GM19467 (cell line): ENCODE measurements at regions not wholly inside any gene's neighbourhood (a gene's known extent, or its start where the extent isn't known, plus 50 kb on each side); places are given as distances from the start of the nearest gene placed in this dataset.
A peak's percentile ranks its signal among the peaks of the same experiment; 100 is the strongest.

Experiments used
- ATAC-seq: cut with Tn5 transposase; IDR thresholded peaks from one replicate; pipeline ENCODE4 v1.9.1; 2021; ENCODE audit warnings: mild to moderate bottlenecking, moderate library complexity; ENCODE audit not compliant: unreplicated experiment

- ATAC-seq: no peak
Observed at GRCh38 chr22:22743128-22743760, 98.8 kb downstream of the GGTLC2 start.

- ATAC-seq: no peak
Observed at GRCh38 chr22:22744412-22745224, 100.2 kb downstream of the GGTLC2 start.

- ATAC-seq: no peak
Observed at GRCh38 chr22:22745225-22746060, 101.0 kb downstream of the GGTLC2 start.

GRCh38 chr22:22746061-22746962, 101.9 kb downstream of the GGTLC2 start:
- no peak for ATAC-seq

GRCh38 chr22:22746963-22747933, 102.8 kb downstream of the GGTLC2 start:
- no peak for ATAC-seq

DNA sequence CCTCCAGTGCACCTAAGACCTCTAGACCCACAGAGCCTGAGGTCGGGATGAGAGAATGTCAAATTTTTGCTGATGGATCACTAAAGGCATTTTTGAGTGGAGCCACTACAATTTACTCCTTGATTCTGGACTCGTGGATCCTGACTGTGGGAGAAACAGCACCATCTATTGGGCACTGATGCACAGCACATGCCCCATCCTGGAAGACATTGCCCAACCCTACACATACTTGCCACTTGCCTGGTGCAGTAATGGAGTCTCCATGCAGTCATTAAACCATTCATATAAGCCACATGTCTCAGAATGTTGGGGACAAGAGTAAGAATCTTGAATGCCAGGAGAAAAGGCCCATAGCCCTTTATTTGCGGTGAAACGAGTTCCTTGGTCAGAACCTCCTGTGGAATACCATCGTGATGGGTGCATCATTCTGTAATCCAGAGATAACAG, 103.9 kb downstream of the GGTLC2 start:
- no peak for ATAC-seq

GRCh38 chr22:22748756-22749155, 104.3 kb downstream of the GGTLC2 start:
- ATAC-seq: no peak

DNA sequence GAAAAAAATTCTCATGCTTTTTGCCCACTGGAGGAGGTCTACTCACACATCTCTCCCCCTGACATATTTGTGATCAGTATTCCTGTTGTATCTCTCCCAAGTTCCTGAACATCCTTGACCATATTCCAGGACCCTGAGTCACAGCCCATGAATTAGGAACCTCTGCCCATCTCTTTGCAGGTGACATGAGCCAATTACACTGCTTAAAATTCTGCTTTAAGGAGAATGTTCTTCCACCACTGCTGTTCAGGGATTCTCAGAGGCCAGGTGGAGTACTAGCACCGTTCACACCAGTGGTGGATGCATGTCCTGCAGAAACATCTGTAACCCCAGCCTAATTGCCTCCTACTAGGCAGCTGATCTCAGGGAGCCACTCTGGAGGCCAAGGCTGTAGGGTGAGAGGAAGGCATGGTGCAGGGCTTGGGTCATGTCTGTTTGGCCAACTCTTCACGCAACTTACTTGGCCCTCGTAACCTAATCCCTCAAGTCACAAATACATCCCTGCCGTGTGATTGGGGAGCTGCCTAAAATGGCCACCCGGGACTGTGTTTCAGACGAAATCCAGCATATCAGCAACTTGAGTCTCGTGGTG, 104.8 kb downstream of the GGTLC2 start:
- ATAC-seq: no peak

- no peak for ATAC-seq
Observed at GRCh38 chr22:22750335-22751042, 106.1 kb downstream of the GGTLC2 start.

DNA sequence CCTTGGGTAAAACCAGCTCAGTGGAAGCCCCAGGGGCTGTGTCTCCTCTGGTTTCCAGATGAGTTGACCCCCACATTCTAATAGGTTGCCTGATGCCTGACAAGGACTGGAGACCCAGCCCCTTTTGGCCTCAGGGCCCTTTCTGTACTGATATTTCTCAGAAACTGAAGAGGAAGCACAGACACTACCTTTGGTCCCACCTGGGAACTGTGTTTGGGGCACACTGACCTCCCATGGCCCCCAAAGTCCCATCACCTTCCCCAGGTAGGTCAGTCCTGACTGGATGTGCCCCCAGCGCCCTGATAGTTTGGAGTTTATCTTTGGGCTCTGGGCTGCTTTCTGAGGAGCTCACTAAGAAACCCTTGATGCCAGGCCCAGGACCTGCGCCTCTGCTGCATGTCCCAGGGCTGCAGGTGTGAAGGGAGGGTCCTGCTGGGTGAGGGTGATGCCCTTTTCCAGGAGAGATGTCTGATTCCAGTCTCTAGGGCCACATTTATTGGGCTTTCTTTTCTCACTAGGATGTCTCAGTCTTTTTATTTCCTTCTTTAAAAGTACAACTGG, 106.7 kb downstream of the GGTLC2 start:
- no peak for ATAC-seq

DNA sequence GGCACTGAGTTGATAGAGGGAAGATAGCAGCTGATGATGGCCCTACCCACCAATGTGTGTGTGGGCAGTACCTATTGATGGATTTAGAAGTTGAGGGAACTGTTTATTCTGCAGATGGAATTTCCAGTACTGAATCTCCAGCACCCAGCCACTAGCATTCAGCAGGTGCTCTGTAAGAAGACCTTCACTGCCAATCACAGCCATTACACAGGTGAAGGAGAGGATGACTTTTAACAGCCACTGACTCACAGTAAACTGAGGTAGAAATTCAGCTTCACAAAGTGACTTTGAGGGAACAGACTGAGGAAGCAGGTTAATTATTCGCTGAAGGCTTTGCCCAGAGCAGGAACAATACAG, 107.8 kb downstream of the GGTLC2 start:
- no peak for ATAC-seq

DNA sequence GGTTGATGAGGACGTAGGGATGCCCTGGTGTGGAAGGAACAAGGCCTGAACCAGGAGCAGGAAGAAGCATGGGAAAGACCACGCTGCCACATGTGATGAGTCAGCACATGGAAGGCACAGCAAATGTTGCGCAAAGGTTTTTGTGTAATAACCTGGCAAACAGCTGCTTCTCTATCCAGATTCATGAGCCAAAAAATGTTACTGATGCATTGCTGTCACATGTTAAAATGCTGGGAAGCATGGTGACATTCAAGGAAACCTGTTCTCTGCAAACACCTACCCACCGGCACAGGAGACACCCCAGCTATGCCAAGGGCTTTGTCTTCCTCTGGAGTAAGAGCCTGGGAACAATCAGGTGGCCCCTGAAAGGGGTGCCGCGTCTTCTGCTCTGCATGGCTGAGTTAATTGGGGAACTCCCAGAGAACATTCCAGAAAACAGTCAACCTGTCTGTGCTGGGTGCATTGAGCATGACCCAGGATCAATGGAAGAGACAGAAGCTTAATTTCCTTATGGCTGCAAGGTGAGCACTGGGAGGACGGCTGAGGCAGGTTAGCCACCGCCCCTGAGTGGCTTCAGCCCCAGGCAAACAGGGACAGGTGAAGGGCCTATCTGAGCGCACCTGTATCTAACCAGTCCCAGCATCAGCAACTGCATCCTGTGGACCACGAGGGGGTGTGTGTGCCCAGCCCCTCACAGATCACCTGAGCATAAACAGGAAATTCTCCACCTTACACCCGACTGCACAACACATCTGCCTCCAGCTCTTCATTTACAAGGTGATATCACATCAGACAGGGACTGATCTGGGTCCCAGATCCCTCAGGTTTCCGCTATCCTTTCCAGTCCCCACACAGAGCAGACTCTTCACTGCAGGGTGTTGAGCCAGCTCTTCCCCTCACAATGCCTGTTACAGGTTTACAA, 108.4 kb downstream of the GGTLC2 start:
- no peak for ATAC-seq

- ATAC-seq: peak; percentile 54
Observed at GRCh38 chr22:22753526-22754267, 109.3 kb downstream of the GGTLC2 start.

DNA sequence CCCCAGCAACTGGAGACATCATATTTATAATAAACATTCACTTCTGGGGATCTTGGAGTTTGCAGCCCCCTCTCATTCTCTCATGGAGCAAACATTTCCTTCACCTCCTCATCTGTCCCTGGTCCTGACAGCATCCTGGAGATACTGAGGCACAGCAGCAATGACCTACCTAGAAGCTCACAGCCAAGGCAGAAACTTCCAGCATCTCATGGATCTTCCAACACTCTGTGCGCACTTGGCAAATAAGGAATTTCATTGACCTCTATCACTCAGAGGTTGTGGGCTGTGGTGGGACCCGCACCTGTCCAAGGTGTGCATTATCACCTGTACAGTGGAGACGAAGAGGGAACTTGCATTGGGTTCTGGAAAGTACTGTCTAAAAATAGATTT, 109.8 kb downstream of the GGTLC2 start:
- no peak for ATAC-seq

DNA sequence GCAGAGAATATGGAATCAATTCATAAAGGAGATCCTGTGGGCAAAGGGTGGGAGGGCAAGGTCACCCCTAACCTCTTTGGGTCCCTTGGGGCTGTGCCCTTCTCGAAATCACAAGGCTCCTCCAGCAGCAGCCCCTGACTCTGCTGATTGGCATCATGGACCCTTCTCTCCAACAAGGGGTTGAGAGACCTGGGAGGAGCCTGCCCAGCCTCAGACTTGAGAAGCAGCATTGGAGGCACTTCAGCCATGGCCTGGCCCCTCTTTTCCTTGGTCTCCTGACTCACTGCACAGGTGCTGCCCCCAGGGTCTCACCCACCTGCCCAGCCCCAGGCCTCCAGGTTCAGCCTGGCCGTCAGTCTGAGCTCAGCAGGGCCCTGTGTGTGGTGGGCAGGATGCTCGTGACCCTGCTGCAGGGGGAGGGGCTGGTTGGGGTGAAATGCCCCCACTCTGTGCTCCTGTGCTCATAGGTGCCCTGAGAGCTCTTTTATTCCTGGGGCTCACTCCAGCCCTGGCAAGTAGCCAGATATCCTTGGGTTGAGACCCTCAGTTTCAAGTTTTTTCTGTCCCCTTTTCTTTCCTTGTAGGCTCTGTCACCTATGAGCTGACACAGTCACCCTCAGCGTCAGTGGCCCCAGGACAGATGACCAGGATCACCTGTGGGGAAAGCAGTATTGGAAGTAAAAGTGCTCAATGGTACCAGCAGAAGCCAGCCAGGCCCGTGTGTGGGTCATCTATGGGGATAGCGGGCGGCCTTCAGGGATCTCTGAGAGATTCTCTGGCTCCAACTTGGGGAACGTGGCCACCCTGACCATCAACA, 110.8 kb downstream of the GGTLC2 start:
- no peak for ATAC-seq

- ATAC-seq: no peak
Observed at GRCh38 chr22:22755778-22756100, 111.3 kb downstream of the GGTLC2 start.
